ENCODE measurements at regions not wholly inside any gene's neighbourhood (a gene's known extent, or its start where the extent isn't known, plus 50 kb on each side); places are given as distances from the start of the nearest gene placed in this dataset.

DNA sequence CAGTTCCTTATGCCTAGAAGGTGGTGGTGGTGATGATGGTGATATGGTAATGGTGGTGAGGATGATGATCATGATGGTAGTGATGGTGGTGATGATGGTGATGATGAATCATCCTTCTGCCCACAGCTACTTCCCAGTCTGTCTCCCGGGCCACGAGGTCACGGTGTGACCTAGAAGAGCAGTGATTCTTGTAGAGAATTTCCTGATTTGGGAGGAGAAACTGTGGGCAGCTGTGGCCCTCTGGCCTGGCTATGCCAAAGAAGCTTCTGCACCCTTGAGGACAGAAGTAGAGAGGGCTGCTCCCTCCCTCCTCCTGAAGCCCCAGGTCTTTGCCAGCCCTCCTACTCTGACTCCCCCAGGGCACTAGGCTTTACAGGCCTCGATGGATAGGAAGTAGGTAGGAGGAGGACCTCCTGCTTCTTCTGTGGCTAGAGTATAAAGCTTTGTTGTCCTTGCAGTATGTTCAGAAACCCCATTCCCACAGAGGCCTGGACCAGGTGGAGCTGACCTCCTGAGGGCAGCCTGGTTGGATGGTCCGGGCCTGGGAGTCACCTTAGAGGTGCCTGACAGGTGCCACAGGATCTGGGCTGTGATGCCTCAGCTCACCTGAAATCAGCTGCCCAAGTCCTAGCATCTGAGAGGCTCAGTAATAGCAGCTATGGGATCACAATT is 57.9 kb upstream of the EPAS1 start:
- DNase-seq (ENCODE audit: low read depth in 2 of 2) = no peak

DNA sequence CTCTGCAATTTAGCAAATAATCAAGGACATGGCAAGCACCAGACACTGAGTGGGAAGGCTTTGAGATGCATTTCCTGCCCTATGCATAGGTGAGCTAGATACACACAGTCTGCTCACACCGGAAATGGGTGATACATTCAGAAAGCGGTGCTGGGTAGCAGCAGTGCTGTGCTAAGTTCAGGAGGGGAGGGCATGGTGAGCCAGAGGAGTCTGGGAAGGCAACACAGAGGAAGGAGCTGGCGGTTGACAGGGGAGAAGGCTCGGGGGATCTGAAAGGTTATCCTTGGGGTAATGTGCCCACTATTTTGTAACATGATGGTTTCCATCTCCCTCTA is 57.4 kb upstream of the EPAS1 start:
- no peak for DNase-seq (ENCODE audit: low read depth in 2 of 2)

DNA sequence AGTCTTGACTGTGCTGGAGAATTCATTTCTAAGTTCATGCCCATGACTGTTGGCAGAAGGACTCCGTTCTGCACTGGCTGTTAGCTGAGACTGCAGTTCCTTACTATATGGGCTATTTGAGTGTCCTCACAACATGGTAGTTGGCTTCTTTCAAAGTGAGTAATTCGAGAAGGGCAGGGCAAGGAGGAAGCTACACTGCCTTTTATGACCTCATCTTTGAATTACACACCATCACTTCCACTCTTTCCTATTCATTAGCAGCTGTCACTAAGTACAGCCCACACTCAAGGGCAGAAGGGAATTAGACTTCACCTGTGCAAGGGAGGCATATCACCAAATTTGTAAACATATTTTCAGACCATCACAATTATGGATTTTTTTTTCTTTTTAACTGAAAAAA is 55.9 kb upstream of the EPAS1 start:
- peak in 1 of 2 donors; percentile 78 for DNase-seq (ENCODE audit: low read depth in 2 of 2)

DNA sequence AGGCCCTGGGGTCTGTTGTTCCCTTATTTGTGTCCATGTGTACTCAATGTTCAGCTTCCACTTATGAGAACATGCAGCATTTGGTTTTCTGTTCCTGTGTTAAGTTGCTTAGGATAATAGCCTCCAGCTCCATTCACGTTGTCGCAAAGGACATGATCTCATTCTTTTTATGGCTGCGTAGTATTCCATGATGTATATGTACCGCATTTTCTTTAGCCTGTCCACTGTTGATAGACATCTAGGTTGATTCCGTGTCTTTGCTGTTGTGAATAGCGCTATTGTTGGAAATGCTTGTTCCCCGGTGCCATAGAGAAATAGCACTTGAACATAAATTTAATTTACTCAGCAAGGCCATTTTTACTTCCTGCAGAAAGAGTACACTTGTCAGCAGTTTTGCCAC is 51.3 kb upstream of the EPAS1 start:
- DNase-seq (ENCODE audit: low read depth in 2 of 2) = no peak

DNA sequence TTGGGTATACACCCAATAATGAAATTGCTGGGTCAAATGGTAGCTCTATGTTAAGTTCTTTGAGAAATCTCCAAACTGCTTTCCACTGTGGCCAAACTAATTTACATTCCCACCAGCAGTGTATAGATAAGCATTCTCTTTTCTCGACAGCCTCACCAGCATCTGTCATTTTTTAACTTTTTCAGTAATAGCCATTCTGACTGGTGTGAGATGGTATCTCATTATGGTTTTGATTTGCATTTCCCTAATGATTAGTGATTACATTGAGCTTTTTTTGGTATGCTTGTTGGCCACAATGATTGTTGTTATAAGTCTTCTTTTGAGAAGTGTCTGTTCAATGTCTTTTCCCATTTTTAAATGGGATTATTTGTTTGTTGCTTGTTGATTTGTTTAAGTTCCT is 50.4 kb upstream of the EPAS1 start:
- no peak for DNase-seq (ENCODE audit: low read depth in 2 of 2)

Data from lung microvascular endothelial cell (primary cell).